GM21447 (cell line): ENCODE measurements at regions not wholly inside any gene's neighbourhood (a gene's known extent, or its start where the extent isn't known, plus 50 kb on each side); places are given as distances from the start of the nearest gene placed in this dataset.
"Not testable (repeated sequence)": the region's sequence is repeated elsewhere in the genome, so short reads cannot be mapped to it uniquely, and the experiment has no call there.

Experiments used
- ATAC-seq: cut with Tn5 transposase; IDR thresholded peaks from one replicate; pipeline ENCODE4 v1.9.1; 2021; ENCODE audit not compliant: unreplicated experiment

DNA sequence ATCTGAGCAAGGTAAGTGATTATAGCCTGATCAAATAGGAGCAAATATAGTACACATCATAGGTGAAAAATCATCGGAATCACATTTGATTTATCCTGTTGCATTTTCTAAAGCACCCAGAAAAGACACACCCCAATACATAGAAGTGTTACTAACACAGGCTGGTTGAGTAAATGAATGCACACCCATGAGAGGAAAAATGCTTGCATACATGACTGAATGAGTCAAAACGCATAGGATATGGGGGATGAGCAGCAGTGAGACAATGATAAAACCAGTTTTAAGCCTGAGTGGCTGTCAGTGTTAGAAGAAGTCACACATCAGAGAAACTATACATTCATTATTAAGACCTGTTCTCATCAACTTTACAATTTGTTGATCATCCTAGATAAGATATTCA is 449.6 kb upstream of the CDH20 start:
- ATAC-seq = no peak

DNA sequence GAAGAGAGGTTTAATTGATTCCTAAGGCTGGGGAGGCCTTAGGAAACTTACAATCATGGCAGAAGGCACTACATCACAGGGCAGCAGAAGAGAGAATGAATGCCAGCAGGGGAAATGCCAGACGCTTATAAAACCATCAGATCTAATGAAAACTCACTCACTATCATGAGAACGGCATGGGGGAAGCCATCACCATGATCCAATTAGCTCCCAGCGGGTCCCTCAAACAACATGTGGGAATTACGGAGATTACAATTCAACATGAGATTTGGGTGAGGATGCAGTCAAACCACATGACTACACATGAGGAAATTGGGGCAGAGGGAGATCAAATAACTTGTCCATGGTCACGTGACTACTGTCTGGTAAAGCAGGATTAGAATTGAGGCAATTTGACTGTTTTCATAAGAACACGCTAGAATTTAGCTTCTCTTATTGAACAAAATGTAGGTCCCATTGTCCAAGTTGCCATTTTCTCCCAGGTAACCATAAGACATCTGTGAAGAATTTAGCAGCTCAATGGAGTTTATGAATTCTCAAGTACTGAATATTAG is 445.1 kb upstream of the CDH20 start:
- ATAC-seq = no peak

DNA sequence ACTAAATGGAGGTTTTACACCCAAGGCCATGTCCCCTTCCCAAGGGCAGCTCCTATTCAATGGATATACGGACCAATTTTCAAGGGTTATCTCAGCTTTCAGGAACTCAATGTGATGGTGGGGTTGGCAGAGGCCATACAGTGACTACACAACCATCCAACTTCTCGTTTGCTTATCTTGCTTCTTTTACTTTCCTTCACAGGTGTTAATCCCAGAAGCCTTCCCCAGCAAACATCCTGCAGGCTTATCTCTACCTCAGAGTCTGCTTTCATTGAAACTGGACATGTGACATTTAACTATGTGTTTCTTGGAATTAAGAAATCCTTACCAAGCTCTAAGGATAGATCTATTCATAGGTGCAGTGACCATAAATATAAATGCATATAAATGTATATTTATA is 443.8 kb upstream of the CDH20 start:
- no peak for ATAC-seq

DNA sequence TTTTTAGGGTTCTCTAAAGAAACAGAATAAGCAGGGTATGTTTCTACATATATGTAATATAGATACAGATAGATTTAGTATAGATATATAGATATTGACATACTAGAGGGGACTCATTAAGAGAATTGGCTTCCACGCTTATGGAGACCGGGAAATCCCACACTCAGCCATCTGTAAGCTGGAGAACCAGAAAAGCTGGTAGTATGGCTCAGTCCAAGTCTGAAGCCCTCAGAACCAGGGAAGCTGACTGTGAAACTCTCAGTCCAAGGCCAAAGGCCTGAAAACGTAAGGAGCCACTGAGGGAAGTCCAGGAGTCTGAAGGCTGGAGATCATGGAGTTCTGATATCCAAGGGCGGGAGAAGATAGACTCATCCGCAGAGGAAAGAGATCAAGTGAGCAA is 441.3 kb upstream of the CDH20 start:
- ATAC-seq = no peak

DNA sequence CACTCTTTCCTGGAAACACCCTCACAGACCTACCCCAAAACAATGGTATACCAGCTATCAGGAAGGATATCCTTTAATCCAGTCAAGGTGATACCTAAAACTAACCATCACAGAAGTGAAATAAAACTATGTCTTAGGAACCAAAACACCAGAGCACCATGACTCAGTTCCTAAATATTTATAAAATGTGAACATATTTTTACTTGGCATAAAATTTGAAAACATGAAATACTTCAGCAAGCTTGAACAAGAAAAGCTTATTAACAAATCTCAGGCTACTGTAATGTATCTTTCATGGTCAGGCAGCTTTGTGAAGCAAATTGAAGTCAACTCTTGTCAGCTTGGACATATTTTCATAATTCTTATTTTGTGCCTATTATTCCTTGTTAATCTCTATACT is 440.8 kb upstream of the CDH20 start:
- ATAC-seq = no peak

DNA sequence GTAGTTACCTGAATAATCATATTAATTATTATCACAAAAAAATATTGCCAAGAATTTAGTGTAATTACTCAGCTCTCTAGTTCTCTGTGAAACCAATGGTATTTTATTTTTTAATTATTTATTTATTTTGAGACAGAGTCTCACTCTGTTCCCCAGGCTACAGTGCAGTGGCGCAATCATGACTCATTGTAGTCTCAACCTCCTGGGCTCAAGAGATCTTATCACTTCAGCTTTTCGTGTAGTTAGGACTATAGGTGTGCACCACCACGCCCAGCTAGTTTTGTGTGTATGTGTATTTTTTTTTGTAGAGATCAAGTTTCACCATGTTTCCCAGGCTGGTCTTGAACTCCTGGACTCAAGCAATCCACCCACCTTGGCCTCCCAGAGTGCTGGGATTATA is 440.4 kb upstream of the CDH20 start:
- no peak for ATAC-seq

DNA sequence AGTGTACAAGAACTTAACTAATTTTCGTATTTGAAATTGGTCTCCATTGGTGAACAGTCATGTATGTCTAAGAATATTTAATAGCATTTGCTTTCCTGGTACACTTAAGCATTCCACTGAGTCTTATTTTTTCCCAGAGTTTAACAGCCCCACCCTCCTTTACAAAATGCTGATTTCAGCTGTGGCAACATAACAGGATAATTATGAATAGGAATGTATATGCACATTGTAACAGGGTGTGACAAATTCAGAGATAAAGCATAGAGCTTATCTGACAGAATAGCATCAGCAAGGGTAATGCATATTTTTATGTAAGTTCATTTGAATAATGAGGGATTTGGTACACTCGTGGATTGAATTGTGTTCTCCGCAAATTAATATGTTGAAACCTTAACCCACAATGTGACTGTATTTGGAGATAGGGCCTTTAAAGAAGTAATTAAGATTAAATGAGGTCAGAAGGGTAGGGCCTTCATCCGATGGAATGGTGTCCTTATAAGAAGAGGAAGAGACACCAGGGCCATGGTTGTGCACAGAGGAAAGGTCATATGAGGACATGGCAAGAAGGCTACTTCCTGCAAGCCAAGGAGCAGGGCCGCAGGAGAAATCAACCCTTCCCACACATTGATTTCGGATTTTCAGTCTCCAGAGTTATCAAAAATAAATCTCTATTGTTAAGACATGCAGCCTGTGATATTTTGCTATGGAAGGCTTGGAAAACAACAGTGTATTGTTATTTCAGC is 439.7 kb upstream of the CDH20 start:
- no peak for ATAC-seq

DNA sequence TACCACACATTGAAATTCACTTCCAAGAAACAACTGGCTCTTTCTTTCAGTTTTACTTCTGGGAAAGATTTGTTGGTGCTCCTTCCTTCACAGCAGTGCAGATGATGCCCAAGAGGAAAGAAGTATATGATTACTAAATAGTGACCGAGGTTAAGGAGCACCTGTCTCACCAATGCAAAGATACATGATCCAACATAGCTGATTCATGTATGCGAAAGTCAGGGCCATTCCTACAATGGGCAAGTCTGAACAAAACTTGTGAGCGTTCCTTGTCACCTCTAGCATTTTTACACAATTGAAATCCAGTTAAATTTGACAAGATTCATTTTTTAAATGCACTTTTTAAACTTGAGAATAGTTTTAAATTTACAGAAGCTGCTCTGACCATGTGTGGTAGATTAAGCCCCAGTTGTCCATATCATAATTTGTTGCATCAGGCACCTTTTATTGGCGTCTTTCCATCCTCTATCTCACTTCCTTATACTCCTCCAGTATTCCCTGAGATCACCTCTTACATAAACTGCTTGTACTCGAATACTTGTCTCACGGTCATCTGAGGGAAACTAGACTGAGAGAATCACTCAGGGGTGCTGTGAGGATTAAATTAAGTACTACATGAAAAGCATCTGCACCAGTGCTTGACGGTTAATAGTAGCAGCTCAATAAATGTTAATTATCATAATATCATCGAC is 438.8 kb upstream of the CDH20 start:
- ATAC-seq = no peak

DNA sequence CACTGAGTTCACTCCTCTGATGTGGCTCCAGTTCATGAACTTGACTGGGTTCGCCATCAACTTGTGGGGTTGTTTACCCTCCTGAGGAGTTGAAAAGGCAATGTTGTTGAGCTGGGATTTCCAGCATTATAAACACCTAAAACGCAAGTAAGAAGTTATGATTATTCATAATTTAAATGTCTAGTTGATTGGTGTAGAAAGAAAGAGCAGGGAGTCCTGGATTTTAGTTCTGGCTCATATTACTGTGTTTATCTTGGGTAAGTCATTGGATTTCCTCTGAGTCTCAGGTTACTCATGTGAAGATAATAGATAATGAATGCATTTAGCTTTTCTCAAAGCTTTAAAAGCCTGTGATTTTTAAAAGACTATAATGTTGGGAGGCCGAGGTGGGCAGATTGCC is 438.0 kb upstream of the CDH20 start:
- ATAC-seq = no peak

DNA sequence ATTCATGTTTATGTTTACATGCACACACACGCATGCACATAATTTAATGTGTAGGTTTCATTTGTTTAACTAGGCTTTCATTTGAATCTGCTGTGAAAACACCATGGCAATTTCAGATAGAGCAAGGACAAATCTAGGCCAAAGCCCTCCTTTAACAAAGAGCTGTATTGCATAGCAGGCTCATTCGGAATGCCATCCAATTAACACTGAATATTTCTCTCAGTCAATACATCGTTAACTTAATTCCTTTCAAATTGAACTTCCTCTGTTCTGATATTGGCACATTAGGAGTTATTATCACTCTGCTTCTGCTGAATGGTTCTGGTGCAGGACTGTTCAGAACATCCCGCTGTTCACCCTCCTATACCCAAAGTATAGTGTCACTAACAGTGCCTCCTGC is 435.1 kb upstream of the CDH20 start:
- no peak for ATAC-seq

DNA sequence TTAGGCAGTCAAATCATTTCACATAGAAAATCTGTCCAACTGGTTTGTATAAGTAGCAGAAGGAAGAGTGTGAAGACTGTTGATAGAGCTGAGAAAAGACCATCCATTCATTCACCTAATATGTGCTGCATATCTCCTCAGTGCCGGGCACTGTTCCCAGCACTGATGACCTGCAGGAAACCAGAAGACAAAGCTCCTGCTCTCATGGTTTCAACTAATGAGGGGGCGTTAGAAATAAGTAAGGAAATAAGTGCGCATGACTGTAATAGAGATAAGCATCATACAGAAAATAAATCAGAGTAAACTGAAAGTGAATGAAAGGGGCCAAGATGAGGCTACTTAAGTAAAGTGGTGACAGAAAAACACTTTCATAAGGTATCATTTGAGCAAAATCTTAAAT is 427.5 kb upstream of the CDH20 start:
- no peak for ATAC-seq

DNA sequence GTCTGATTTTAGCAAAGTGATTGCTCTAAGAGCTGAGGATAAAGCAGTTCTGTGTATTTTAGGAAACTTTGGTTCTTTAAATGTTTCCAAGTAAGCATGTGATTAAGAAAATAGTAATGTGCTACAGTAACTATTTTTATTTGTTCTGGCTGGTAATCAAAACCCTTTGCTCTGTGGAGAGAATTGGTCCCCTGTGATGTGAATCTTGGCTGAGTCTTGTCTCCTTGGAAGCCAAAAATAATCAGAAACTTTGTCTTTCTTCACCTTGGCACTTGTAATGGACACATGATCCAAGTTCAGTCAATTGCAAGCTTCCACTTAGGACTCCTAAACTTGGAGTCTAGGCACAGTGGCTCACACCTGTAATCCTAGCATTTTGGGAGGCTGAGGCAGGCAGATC is 422.7 kb upstream of the CDH20 start:
- no peak for ATAC-seq

DNA sequence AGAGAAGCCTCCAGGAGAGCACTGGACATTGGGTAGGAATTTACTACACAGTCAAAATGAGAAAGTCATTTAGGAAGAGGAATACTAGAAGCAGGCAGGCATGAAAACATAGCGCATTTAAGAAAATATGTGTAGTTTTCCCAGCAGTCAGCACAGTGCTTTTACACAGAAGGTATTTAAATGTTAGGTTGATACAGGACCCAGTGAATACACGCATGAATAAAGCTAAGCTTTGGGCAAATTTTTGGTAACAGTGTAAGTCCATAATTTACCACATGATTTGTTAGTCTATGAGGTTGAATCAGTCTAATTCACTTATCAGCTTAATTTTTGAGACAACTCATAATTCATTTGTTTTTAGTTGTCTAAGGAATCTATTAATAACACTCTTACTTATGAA is 421.7 kb upstream of the CDH20 start:
- ATAC-seq = no peak

DNA sequence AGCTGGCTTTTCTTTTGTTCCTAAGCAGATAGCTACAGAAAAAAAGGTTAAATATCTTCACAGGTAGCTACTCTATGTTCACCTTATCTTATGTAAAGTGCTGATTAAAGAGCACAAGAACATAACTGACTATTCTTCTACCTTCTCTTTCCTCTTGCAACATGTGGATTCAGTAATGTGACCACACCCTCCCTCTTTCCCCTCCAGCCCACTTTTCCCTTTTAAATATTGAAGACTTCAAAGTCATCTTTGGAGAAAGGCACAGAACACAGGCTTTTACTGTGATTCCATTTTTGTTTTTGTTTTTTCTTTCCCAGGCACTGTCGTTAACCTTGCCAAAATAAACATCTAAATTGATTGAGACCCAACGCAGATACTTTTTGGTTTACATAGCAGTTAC is 418.1 kb upstream of the CDH20 start:
- ATAC-seq = no peak

DNA sequence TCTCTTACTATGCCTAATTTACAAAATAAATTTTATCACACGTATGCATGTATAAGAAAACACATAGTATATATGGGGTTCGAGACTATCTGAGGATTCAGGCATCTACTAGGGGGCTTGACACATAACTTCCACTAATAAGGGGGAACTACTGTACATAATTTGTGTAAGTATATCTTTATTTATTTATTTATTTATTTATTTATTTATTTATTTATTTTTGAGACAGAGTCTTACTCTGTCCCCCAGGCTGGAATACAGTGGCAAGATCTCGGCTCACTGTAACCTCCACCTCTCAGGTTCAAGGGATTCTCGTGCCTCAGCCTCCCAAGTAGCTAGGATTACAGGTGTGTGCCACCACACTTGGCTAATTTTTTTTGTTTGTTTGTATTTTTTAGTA is 414.4 kb upstream of the CDH20 start:
- not testable (repeated sequence) for ATAC-seq

DNA sequence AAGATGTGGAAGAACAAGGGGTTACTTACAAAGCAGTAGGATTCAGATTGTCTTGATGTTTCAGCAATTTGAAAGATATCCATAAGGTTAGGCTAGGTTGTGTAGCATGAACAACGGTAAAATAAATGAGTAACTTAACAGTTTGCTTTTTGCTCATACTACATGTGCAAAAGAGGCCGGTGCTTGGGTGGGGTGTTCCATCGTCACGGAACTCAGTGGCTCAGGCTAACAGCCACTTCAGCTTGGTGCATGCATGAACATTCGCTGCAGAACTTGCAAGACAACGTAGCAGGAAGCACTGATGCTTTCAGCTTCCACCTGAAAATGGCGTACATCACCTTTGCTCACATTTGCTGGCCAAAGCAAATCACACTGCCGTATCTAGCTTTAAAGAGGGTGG is 407.3 kb upstream of the CDH20 start:
- ATAC-seq = no peak

DNA sequence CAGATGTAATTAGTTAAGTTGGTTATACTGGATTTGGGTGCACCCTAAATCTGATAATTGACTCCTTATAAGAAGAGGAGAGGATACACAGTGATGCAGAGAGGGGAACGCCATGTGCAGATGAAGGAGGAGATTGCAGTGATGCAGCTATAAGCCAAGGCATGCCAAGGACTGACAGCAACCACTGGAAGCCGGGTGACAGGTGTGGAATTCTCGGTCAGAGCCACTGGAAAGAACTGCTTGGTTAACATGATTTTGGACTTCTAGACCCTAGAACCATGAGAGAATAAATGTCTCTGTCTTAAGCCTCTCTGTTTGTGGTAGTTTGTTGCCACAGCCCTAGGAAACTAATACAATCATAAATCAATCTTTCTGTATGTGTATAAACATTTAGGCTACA is 403.3 kb upstream of the CDH20 start:
- ATAC-seq = no peak

DNA sequence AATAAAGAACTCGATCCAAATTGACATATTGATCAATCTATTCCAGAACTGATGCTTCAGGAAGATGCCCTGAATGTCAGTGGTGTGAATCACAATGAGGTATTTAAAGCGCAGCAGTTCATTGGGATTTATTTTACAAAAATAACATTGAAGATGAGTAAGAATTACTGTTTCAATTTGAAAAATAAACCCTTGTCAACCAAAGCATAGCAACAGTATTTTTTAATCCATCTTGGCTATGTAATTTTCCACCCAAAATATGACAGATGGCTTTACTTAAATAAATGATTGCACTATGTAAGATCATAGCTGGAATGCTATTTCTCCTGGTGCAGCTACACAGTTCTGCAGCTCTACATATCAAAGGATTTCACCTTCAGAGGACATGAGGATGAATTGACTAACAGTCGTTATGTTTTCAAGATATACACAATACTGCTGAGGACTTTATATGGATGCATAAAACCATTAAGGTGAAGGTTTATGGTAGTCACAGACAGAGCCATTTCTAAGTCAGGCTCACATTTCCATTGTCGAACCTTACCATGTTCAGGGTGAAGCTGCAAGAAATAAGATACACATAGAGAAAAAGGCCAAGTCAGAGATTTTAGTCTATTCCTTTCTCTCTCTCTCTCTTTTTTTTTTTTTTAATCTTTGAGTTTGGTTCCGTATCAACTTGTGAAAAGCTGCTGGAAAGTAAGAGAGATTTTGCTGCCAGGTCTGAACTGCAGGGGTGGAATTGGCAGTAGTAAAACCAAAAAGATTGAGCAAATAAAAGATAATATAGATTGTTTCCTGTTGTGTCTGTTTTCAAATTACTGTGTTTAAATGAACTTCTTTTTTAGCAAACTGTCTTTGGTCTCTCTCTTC is 398.0 kb upstream of the CDH20 start:
- ATAC-seq = no peak

DNA sequence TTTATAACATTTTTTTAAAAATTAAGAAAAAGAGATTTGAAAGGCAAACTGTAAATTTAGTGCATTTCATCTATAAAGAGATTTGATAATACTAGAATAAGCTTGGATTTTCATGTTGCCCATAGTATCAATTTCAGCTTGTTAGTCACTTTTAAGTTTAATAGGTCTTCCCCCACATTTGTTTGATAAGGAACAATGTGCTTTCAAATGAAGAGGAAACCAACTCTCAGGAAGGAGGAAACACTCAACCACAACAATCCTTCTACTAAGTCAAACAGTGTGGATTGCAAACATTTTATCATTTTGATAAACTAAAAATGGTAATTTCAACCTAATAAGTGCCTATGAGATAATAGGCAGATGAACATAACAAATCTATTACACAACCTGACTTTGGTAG is 397.1 kb upstream of the CDH20 start:
- ATAC-seq = no peak

DNA sequence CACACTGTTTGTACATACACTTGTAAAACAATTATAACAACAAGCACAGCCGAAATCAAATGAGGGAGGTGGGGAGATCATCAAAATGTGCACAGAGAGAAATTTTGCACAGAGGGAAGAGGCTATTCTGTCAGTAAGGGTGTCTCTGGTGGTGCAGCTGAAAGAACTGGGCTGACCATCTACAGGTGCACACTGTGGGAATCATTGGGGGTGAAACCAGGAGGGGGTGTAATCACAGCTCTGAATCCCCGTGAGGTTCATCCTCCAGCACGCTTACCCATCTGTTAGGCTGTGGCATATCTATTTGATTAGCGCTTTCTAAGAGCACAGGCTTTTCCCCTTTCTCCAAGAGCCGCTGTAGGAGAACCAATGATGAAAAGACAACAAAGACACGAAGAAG is 389.9 kb upstream of the CDH20 start:
- no peak for ATAC-seq

DNA sequence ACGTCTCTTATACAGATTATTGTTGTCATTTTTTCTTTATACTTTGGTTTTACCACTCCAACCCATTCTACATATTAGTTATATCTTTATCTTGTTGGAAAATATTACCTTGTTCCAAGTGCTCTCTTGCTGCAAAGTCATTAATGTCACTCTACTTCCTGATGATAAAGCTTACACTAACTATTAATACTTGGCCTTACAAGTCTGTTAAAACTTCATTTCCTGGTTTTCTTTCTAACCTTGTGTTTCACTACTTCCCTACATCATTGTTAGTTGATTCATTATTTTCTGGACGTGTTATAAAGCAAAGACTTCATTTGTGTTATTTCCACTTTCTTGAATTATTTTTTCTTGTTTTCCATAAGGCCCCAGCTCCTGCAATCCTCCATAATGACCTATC is 382.6 kb upstream of the CDH20 start:
- ATAC-seq = no peak

DNA sequence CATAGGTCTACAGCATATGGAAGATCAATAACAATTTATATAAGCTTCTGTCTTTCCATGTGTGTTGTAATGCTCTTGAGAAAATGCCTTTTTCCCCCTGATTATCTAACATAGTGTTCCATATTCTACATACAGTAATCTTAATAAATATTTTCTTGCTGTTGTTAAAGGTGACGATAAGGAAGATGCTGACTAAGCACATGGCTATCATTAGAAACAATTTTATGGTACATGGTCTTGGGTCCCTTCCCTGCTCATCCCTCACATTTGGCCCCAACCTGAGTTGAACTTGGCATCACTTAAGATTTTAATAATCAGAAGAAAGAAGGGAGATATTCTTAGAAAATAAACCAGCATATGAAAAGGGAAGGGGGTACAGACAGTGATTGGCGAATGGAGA is 382.1 kb upstream of the CDH20 start:
- ATAC-seq = no peak
